ENCODE measurements at regions not wholly inside any gene's neighbourhood (a gene's known extent, or its start where the extent isn't known, plus 50 kb on each side); places are given as distances from the start of the nearest gene placed in this dataset.

- TF ChIP-seq, protein P1, sequence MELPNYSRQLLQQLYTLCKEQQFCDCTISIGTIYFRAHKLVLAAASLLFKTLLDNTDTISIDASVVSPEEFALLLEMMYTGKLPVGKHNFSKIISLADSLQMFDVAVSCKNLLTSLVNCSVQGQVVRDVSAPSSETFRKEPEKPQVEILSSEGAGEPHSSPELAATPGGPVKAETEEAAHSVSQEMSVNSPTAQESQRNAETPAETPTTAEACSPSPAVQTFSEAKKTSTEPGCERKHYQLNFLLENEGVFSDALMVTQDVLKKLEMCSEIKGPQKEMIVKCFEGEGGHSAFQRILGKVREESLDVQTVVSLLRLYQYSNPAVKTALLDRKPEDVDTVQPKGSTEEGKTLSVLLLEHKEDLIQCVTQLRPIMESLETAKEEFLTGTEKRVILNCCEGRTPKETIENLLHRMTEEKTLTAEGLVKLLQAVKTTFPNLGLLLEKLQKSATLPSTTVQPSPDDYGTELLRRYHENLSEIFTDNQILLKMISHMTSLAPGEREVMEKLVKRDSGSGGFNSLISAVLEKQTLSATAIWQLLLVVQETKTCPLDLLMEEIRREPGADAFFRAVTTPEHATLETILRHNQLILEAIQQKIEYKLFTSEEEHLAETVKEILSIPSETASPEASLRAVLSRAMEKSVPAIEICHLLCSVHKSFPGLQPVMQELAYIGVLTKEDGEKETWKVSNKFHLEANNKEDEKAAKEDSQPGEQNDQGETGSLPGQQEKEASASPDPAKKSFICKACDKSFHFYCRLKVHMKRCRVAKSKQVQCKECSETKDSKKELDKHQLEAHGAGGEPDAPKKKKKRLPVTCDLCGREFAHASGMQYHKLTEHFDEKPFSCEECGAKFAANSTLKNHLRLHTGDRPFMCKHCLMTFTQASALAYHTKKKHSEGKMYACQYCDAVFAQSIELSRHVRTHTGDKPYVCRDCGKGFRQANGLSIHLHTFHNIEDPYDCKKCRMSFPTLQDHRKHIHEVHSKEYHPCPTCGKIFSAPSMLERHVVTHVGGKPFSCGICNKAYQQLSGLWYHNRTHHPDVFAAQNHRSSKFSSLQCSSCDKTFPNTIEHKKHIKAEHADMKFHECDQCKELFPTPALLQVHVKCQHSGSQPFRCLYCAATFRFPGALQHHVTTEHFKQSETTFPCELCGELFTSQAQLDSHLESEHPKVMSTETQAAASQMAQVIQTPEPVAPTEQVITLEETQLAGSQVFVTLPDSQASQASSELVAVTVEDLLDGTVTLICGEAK (IDR thresholded peaks at IDR 0.05) = no peak
- TF ChIP-seq, protein P1 (CRISPR knock-in tag; IDR thresholded peaks at IDR 0.05) = no peak
- no peak for TF ChIP-seq ESRRA (IDR thresholded peaks at IDR 0.05; ENCODE audit: borderline replicate concordance, low read depth)
- TF ChIP-seq ZSCAN29 (IDR thresholded peaks at IDR 0.05) = no peak
- no peak for TF ChIP-seq HDGF (IDR thresholded peaks at IDR 0.05)
- TF ChIP-seq KLF10 (CRISPR knock-in tag; IDR thresholded peaks at IDR 0.05) = no peak
- no peak for TF ChIP-seq GTF2B (IDR thresholded peaks at IDR 0.05; ENCODE audit: extremely low read depth, insufficient read length)
- TF ChIP-seq ZNF174 (CRISPR knock-in tag; IDR thresholded peaks at IDR 0.05) = no peak
- TF ChIP-seq NFRKB (IDR thresholded peaks at IDR 0.05; ENCODE audit: low read depth) = no peak
- TF ChIP-seq HDAC2 (IDR thresholded peaks at IDR 0.05) = no peak
- TF ChIP-seq, protein P2, sequence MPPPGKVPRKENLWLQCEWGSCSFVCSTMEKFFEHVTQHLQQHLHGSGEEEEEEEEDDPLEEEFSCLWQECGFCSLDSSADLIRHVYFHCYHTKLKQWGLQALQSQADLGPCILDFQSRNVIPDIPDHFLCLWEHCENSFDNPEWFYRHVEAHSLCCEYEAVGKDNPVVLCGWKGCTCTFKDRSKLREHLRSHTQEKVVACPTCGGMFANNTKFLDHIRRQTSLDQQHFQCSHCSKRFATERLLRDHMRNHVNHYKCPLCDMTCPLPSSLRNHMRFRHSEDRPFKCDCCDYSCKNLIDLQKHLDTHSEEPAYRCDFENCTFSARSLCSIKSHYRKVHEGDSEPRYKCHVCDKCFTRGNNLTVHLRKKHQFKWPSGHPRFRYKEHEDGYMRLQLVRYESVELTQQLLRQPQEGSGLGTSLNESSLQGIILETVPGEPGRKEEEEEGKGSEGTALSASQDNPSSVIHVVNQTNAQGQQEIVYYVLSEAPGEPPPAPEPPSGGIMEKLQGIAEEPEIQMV (tag; conservative IDR thresholded peaks at IDR 0.05; ENCODE audit: low read depth) = no peak
Observed at GRCh38 chr12:77402716-77403115, 337.3 kb upstream of the E2F7 start (continued).
